ENCODE measurements at regions not wholly inside any gene's neighbourhood (a gene's known extent, or its start where the extent isn't known, plus 50 kb on each side); places are given as distances from the start of the nearest gene placed in this dataset.

GRCh38 chr1:10936998-10937901 lies 75.2 kb upstream of the TARDBP start:
- TF ChIP-seq SUZ12 (IDR thresholded peaks at IDR 0.05; ENCODE audit: extremely low read depth, insufficient read depth, insufficient read length) = no peak
- no peak for TF ChIP-seq ZNF274 (IDR thresholded peaks at IDR 0.05; ENCODE audit: low read depth, low read length)

All from NT2/D1 (cell line).